ENCODE measurements at regions not wholly inside any gene's neighbourhood (a gene's known extent, or its start where the extent isn't known, plus 50 kb on each side); places are given as distances from the start of the nearest gene placed in this dataset.

DNA sequence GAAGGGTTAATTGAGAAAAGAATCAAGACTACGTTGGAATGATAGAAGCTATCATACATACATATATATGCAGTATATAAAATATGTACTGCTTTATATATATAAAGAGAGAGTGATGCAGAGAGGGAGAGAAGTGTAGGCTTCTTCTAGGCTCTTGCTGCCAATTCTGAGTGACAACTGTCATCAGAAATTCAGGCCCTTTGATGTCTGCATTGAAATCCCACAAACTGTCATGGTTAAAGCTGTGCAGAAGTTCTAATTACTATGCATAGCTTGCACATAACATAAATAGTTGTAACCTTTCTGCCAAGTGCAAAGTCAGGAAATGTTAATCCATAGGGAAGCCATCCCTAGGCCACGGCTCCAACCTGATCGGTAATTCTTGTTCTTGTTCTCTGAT, 251.0 kb downstream of the STIM2 start:
- DNase-seq (ENCODE audit: low read depth, low spot score) (no peak), ATAC-seq (no peak)
- Histone ChIP-seq H3K4me1 (ENCODE audit: control insufficient read depth, insufficient read depth, low read length) (no peaks in the 10 kb centered on the region), H3K4me3 (ENCODE audit: low read depth in 2 of 2, low read length in 2 of 2) (no peak overlapping the region), H3K27me3 (ENCODE audit: control insufficient read depth, insufficient read depth, low read length) (no peaks in the 10 kb centered on the region), H3K9me3 (ENCODE audit: control insufficient read depth, insufficient read depth, low read depth, low read length) (no peaks in the 10 kb centered on the region), H3K27ac (ENCODE audit: low read length) (no peak overlapping the region), H3K36me3 (ENCODE audit: control insufficient read depth, insufficient read depth, low read length) (no peaks in the 10 kb centered on the region)
- in situ Hi-C loops (cut with HindIII; ENCODE audit: low pct_unique_long_range_greater_than_20kb, low sequenced_read_pairs) = no loop called here
- no TSS peak for BruUV-seq (replicated peaks)
- intact Hi-C loops (cut with micrococcal nuclease; ENCODE audit: unreplicated experiment) = no loop called here
- CTCF ChIA-PET = no interaction called here
- POLR2A ChIA-PET = no interaction called here
- TF ChIP-seq SIN3A (IDR thresholded peaks at IDR 0.05; ENCODE audit: borderline replicate concordance, insufficient read depth, low read depth, low read length) (no peak), TCF7L2 (IDR thresholded peaks at IDR 0.05; ENCODE audit: low read depth, low read length) (no peak), POLR2AphosphoS5 (IDR thresholded peaks at IDR 0.05; ENCODE audit: low read depth, low read length) (no peak)
- TF ChIP-seq, protein P1, sequence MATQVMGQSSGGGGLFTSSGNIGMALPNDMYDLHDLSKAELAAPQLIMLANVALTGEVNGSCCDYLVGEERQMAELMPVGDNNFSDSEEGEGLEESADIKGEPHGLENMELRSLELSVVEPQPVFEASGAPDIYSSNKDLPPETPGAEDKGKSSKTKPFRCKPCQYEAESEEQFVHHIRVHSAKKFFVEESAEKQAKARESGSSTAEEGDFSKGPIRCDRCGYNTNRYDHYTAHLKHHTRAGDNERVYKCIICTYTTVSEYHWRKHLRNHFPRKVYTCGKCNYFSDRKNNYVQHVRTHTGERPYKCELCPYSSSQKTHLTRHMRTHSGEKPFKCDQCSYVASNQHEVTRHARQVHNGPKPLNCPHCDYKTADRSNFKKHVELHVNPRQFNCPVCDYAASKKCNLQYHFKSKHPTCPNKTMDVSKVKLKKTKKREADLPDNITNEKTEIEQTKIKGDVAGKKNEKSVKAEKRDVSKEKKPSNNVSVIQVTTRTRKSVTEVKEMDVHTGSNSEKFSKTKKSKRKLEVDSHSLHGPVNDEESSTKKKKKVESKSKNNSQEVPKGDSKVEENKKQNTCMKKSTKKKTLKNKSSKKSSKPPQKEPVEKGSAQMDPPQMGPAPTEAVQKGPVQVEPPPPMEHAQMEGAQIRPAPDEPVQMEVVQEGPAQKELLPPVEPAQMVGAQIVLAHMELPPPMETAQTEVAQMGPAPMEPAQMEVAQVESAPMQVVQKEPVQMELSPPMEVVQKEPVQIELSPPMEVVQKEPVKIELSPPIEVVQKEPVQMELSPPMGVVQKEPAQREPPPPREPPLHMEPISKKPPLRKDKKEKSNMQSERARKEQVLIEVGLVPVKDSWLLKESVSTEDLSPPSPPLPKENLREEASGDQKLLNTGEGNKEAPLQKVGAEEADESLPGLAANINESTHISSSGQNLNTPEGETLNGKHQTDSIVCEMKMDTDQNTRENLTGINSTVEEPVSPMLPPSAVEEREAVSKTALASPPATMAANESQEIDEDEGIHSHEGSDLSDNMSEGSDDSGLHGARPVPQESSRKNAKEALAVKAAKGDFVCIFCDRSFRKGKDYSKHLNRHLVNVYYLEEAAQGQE (IDR thresholded peaks at IDR 0.05; ENCODE audit: insufficient read depth in 1 of 2, low read depth in 2 of 2, low read length in 1 of 2) = no peak
- TF ChIP-seq, protein P2, sequence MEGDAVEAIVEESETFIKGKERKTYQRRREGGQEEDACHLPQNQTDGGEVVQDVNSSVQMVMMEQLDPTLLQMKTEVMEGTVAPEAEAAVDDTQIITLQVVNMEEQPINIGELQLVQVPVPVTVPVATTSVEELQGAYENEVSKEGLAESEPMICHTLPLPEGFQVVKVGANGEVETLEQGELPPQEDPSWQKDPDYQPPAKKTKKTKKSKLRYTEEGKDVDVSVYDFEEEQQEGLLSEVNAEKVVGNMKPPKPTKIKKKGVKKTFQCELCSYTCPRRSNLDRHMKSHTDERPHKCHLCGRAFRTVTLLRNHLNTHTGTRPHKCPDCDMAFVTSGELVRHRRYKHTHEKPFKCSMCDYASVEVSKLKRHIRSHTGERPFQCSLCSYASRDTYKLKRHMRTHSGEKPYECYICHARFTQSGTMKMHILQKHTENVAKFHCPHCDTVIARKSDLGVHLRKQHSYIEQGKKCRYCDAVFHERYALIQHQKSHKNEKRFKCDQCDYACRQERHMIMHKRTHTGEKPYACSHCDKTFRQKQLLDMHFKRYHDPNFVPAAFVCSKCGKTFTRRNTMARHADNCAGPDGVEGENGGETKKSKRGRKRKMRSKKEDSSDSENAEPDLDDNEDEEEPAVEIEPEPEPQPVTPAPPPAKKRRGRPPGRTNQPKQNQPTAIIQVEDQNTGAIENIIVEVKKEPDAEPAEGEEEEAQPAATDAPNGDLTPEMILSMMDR (IDR thresholded peaks at IDR 0.05) = no peak

GRCh38 chr4:27112587-27112986, 251.9 kb downstream of the STIM2 start:
- BruUV-seq (replicated peaks) = no TSS peak
- no peaks in the 10 kb centered on the region for H3K36me3 ChIP-seq (ENCODE audit: control insufficient read depth, insufficient read depth, low read length)
- TF ChIP-seq, protein P2 (IDR thresholded peaks at IDR 0.05) = no peak
- TF ChIP-seq TCF7L2 (IDR thresholded peaks at IDR 0.05; ENCODE audit: low read depth, low read length) = no peak
- TF ChIP-seq POLR2AphosphoS5 (IDR thresholded peaks at IDR 0.05; ENCODE audit: low read depth, low read length) = no peak
- no peak for TF ChIP-seq SIN3A (IDR thresholded peaks at IDR 0.05; ENCODE audit: borderline replicate concordance, insufficient read depth, low read depth, low read length)
- TF ChIP-seq, protein P1 (IDR thresholded peaks at IDR 0.05; ENCODE audit: insufficient read depth in 1 of 2, low read depth in 2 of 2, low read length in 1 of 2) = no peak
- DNase-seq (ENCODE audit: low read depth, low spot score) (no peak), ATAC-seq (no peak)
- H3K4me1 ChIP-seq (ENCODE audit: control insufficient read depth, insufficient read depth, low read length) = no peaks in the 10 kb centered on the region
- H3K9me3 ChIP-seq (ENCODE audit: control insufficient read depth, insufficient read depth, low read depth, low read length) = no peaks in the 10 kb centered on the region
- ChIA-PET CTCF (no interaction called here), POLR2A (no interaction called here)
- in situ Hi-C loops (cut with HindIII; ENCODE audit: low pct_unique_long_range_greater_than_20kb, low sequenced_read_pairs) (no loop called here), intact Hi-C loops (cut with micrococcal nuclease; ENCODE audit: unreplicated experiment) (no loop called here)
- H3K27ac ChIP-seq (ENCODE audit: low read length) = no peak overlapping the region
- H3K4me3 ChIP-seq (ENCODE audit: low read depth in 2 of 2, low read length in 2 of 2) = no peak overlapping the region
- no peaks in the 10 kb centered on the region for H3K27me3 ChIP-seq (ENCODE audit: control insufficient read depth, insufficient read depth, low read length)

Measured in Panc1 (cell line).